ENCODE measurements at regions not wholly inside any gene's neighbourhood (a gene's known extent, or its start where the extent isn't known, plus 50 kb on each side); places are given as distances from the start of the nearest gene placed in this dataset.

GRCh38 chr16:65984296-65984695 lies 382.2 kb upstream of the CDH5 start (continued):
- TF ChIP-seq STAT6 (CRISPR knock-in tag; conservative IDR thresholded peaks at IDR 0.05; ENCODE audit: low read depth) = no peak
- no peak for TF ChIP-seq JAZF1 (CRISPR knock-in tag; IDR thresholded peaks at IDR 0.05)
- no peak for TF ChIP-seq SMAD4 (CRISPR knock-in tag; IDR thresholded peaks at IDR 0.05)
- no peak for TF ChIP-seq HMGXB4 (CRISPR knock-in tag; IDR thresholded peaks at IDR 0.05)
- no peak for TF ChIP-seq ETV6 (CRISPR knock-in tag; IDR thresholded peaks at IDR 0.05)

GRCh38 chr16:65981057-65981456 lies 385.4 kb upstream of the CDH5 start:
- POLR2A ChIA-PET = interaction anchor here (0.5 kb wide), 1 partner anchor 286 kb away, joined by 3 read pairs; no protein-coding TSS in a partner anchor
- H3K4me3 Mint-ChIP-seq = no peak overlapping the region
- no peak for DNase-seq (ENCODE audit: low spot score)
- no peak for TF ChIP-seq ZNF263 (CRISPR knock-in tag; IDR thresholded peaks at IDR 0.05; ENCODE audit: low read depth)
- TF ChIP-seq TP53 (CRISPR knock-in tag; IDR thresholded peaks at IDR 0.05) = no peak
- no peak for TF ChIP-seq NFYB (CRISPR knock-in tag; conservative IDR thresholded peaks at IDR 0.05; ENCODE audit: low read depth)
- no peak for TF ChIP-seq NFATC4 (CRISPR knock-in tag; IDR thresholded peaks at IDR 0.05)
- TF ChIP-seq ESRRA (CRISPR knock-in tag; IDR thresholded peaks at IDR 0.05; ENCODE audit: borderline replicate concordance) = no peak
- TF ChIP-seq GABPB1 (CRISPR knock-in tag; IDR thresholded peaks at IDR 0.05) = no peak
- no peak for TF ChIP-seq E2F1 (CRISPR knock-in tag; IDR thresholded peaks at IDR 0.05)
- TF ChIP-seq ZNF281 (CRISPR knock-in tag; IDR thresholded peaks at IDR 0.05) = no peak
- TF ChIP-seq JAZF1 (CRISPR knock-in tag; IDR thresholded peaks at IDR 0.05) = no peak
- no peak for TF ChIP-seq IRF1 (CRISPR knock-in tag; IDR thresholded peaks at IDR 0.05)
- TF ChIP-seq ARID4B (CRISPR knock-in tag; IDR thresholded peaks at IDR 0.05; ENCODE audit: borderline replicate concordance) = no peak
- TF ChIP-seq ZSCAN18 (CRISPR knock-in tag; IDR thresholded peaks at IDR 0.05) = no peak
- H3K36me3 Mint-ChIP-seq = peaks cover 11% of the 10 kb centered on the region
- H3K4me1 Mint-ChIP-seq = peaks cover 11% of the 10 kb centered on the region
- no peak for ATAC-seq
- no peaks in the 10 kb centered on the region for H3K27me3 Mint-ChIP-seq (ENCODE audit: low read depth)
- CTCF ChIA-PET = no interaction called here
- H3K9me3 Mint-ChIP-seq = peaks cover 17% of the 10 kb centered on the region
- no peak overlapping the region for H3K27ac Mint-ChIP-seq

Data from WTC11 (cell line).